Neural cell (in vitro differentiated cells): ENCODE measurements at regions not wholly inside any gene's neighbourhood (a gene's known extent, or its start where the extent isn't known, plus 50 kb on each side); places are given as distances from the start of the nearest gene placed in this dataset.

Source experiments
- H2AFZ ChIP-seq: fragments of 200-600, 300-800 bp; sonication (generic), shearing (Covaris generic); 2 replicates; pipeline ENCODE4 v1.6.0; 2014; ENCODE audit warnings: low read depth, mild to moderate bottlenecking, antibody characterized with exemption, low read length, moderate library complexity
- H3F3A ChIP-seq: fragments of 200-600 bp; shearing (Covaris generic); 2 replicates; pipeline ENCODE4 v1.6.1; 2016; ENCODE audit warnings: mild to moderate bottlenecking, moderate library complexity, mixed read lengths, antibody characterized with exemption, low read length; ENCODE audit not compliant: insufficient read depth, poor library complexity, severe bottlenecking
- H3K27ac ChIP-seq: fragments of 200-600, 300-800 bp; sonication (generic), shearing (Covaris generic); 2 replicates; pipeline ENCODE4 v1.5.1; 2014; ENCODE audit warnings: mild to moderate bottlenecking, low read length, moderate library complexity
- H3K27me3 ChIP-seq: fragments of 300-800, 200-600 bp; sonication (generic), shearing (Covaris generic); 2 replicates; pipeline ENCODE4 v1.6.0; 2014; ENCODE audit warnings: mild to moderate bottlenecking, low read depth, low read length, moderate library complexity; ENCODE audit not compliant: insufficient read depth
- H3K36me3 ChIP-seq: fragments of 300-800, 200-600 bp; sonication (generic), shearing (Covaris generic); 2 replicates; pipeline ENCODE4 v1.5.1; 2014; ENCODE audit warnings: mild to moderate bottlenecking, antibody characterized with exemption, low read length, moderate library complexity; ENCODE audit not compliant: insufficient read depth
- H3K4me2 ChIP-seq: fragments of 300-800, 200-600 bp; sonication (generic), shearing (Covaris generic); 2 replicates; pipeline ENCODE4 v1.6.0; 2014; ENCODE audit warnings: mild to moderate bottlenecking, low read length
- H3K4me3 ChIP-seq: fragments of 300-800, 200-600 bp; sonication (generic), shearing (Covaris generic); 2 replicates; pipeline ENCODE4 v1.5.1; 2014; ENCODE audit warnings: mild to moderate bottlenecking, low read length, moderate library complexity
- H3K79me2 ChIP-seq: fragments of 200-600 bp; shearing (Covaris generic); replicated peaks from 2 replicates; pipeline ENCODE4 v1.6.0; 2014; ENCODE audit warnings: mild to moderate bottlenecking, low read length, moderate library complexity; ENCODE audit not compliant: insufficient read depth
- H3K9ac ChIP-seq: fragments of 300-800, 200-600 bp; sonication (generic), shearing (Covaris generic); 2 replicates; pipeline ENCODE4 v1.6.1; 2016; ENCODE audit warnings: mild to moderate bottlenecking, low read length, mixed read lengths
- H3K9me2 ChIP-seq: fragments of 200-600 bp; shearing (Covaris generic); 2 replicates; pipeline ENCODE4 v1.6.1; 2016; ENCODE audit warnings: mild to moderate bottlenecking, low read length, mixed read lengths; ENCODE audit not compliant: insufficient read depth
- H3K9me3 ChIP-seq: fragments of 200-600, 300-800 bp; sonication (generic), shearing (Covaris generic); 2 replicates; pipeline ENCODE4 v1.6.1; 2016; ENCODE audit warnings: mild to moderate bottlenecking, mixed run types, low read length, moderate library complexity, mixed read lengths
- H4K20me1 ChIP-seq: fragments of 200-600 bp; shearing (Covaris generic); 2 replicates; pipeline ENCODE4 v1.6.1; 2016; ENCODE audit warnings: mild to moderate bottlenecking, mixed run types; ENCODE audit not compliant: insufficient read depth
- EP300 ChIP-seq: fragments of 450-650 bp; conservative IDR thresholded peaks from 2 replicates; pipeline ENCODE4 v1.6.1; 2014; ENCODE audit warnings: antibody characterized with exemption, mild to moderate bottlenecking, moderate library complexity; ENCODE audit not compliant: poor library complexity, severe bottlenecking
- EZH2 ChIP-seq: fragments of 200-600, 300-800 bp; shearing (Covaris generic), sonication (generic); IDR thresholded peaks from 2 replicates; pipeline ENCODE4 v1.6.1; 2014; ENCODE audit warnings: antibody characterized with exemption, low read length, borderline replicate concordance, mild to moderate bottlenecking; ENCODE audit not compliant: insufficient read depth, poor library complexity, severe bottlenecking
- POLR2AphosphoS5 ChIP-seq: IDR thresholded peaks from 2 replicates; pipeline ENCODE4 v1.6.1; 2012
- RAD21 ChIP-seq: fragments of 450-650 bp; conservative IDR thresholded peaks from 2 replicates; pipeline ENCODE4 v1.6.1; 2014; ENCODE audit warnings: antibody characterized with exemption, mild to moderate bottlenecking, moderate library complexity
- REST ChIP-seq: IDR thresholded peaks from 2 replicates; pipeline ENCODE4 v1.6.1; 2012; ENCODE audit warnings: borderline replicate concordance
- SMC3 ChIP-seq: fragments of 450-650 bp; conservative IDR thresholded peaks from 2 replicates; pipeline ENCODE4 v1.6.1; 2014; ENCODE audit warnings: antibody characterized with exemption, mild to moderate bottlenecking, moderate library complexity; ENCODE audit not compliant: poor library complexity
- TAF1 ChIP-seq: IDR thresholded peaks from 2 replicates; pipeline ENCODE4 v1.6.1; 2012; ENCODE audit warnings: low read depth

GRCh38 chr11:45050111-45050510, 96.3 kb upstream of the PRDM11 start (continued):
- TF ChIP-seq REST, result no peak

GRCh38 chr11:45051621-45052020, 94.8 kb upstream of the PRDM11 start:
- H3K4me3 ChIP-seq, result no peak overlapping the region
- no peaks in the 10 kb centered on the region for H3K36me3 ChIP-seq
- no peak overlapping the region for H3K4me2 ChIP-seq
- no peak overlapping the region for H3K27ac ChIP-seq
- TF ChIP-seq TAF1, result no peak
- no peak for TF ChIP-seq EP300
- TF ChIP-seq POLR2AphosphoS5, result no peak
- TF ChIP-seq EZH2, result no peak
- TF ChIP-seq SMC3, result no peak
- H4K20me1 ChIP-seq, result no peaks in the 10 kb centered on the region
- no peaks in the 10 kb centered on the region for H3K79me2 ChIP-seq
- no peak overlapping the region for H2AFZ ChIP-seq
- no peaks in the 10 kb centered on the region for H3K9me3 ChIP-seq
- H3F3A ChIP-seq, result no peaks in the 10 kb centered on the region
- no peak overlapping the region for H3K9ac ChIP-seq
- no peaks in the 10 kb centered on the region for H3K27me3 ChIP-seq
- no peaks in the 10 kb centered on the region for H3K9me2 ChIP-seq

- Histone ChIP-seq H3K79me2 (no peaks in the 10 kb centered on the region), H3K9ac (no peak overlapping the region), H3K4me3 (no peak overlapping the region), H3K9me3 (no peaks in the 10 kb centered on the region), H3K4me2 (no peak overlapping the region), H3F3A (no peaks in the 10 kb centered on the region), H3K36me3 (no peaks in the 10 kb centered on the region), H3K27ac (no peak overlapping the region), H3K9me2 (no peaks in the 10 kb centered on the region), H4K20me1 (no peaks in the 10 kb centered on the region), H2AFZ (no peak overlapping the region), H3K27me3 (no peaks in the 10 kb centered on the region)
- no peak for TF ChIP-seq POLR2AphosphoS5
- no peak for TF ChIP-seq RAD21
- no peak for TF ChIP-seq REST
- no peak for TF ChIP-seq SMC3
These were observed 94.1 kb upstream of the PRDM11 start for GRCh38 chr11:45052361-45052760.
